ENCODE measurements at regions not wholly inside any gene's neighbourhood (a gene's known extent, or its start where the extent isn't known, plus 50 kb on each side); places are given as distances from the start of the nearest gene placed in this dataset.

DNA sequence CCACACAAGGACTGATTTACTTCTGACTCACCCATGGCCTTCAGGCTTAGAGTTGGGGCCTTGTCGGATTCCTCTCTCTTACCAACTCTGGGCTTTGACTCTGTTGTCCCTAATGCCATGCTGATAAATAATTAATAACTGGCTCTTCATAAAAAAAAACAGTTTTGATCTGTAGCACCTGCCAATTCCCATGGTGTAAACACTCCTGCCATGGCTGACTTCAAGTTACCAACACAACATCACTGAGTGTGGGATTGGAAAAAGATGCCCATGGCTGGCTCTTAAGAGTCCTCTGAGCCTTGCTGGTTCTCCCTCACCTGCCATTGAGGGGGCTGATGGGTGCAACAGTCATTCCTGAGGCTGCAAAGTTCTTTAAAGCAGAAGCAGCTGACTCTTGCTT, 104.8 kb downstream of the KIF26A start:
- TF ChIP-seq, protein P1, sequence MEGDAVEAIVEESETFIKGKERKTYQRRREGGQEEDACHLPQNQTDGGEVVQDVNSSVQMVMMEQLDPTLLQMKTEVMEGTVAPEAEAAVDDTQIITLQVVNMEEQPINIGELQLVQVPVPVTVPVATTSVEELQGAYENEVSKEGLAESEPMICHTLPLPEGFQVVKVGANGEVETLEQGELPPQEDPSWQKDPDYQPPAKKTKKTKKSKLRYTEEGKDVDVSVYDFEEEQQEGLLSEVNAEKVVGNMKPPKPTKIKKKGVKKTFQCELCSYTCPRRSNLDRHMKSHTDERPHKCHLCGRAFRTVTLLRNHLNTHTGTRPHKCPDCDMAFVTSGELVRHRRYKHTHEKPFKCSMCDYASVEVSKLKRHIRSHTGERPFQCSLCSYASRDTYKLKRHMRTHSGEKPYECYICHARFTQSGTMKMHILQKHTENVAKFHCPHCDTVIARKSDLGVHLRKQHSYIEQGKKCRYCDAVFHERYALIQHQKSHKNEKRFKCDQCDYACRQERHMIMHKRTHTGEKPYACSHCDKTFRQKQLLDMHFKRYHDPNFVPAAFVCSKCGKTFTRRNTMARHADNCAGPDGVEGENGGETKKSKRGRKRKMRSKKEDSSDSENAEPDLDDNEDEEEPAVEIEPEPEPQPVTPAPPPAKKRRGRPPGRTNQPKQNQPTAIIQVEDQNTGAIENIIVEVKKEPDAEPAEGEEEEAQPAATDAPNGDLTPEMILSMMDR (IDR thresholded peaks at IDR 0.05) = no peak
- TF ChIP-seq POLR2AphosphoS5 (IDR thresholded peaks at IDR 0.05) (no peak), POLR2A (IDR thresholded peaks at IDR 0.05) (no peak)
- no peaks in the 10 kb centered on the region for H3K36me3 ChIP-seq
- peaks cover 0 to 26% of the 10 kb centered on the region in 2 donors for H3K27me3 ChIP-seq
- H3K27ac ChIP-seq = no peak overlapping the region
- peaks cover 11 to 31% of the 10 kb centered on the region in 2 donors for H3K9me3 ChIP-seq
- no peaks in the 10 kb centered on the region for H3K4me1 ChIP-seq
- H3K4me3 ChIP-seq = no peak overlapping the region
- DNase-seq (ENCODE audit: low spot score in 2 of 2) = no peak
- intact Hi-C loops (cut with DNase I; ENCODE audit: low total_unique reads) = no loop called here

DNA sequence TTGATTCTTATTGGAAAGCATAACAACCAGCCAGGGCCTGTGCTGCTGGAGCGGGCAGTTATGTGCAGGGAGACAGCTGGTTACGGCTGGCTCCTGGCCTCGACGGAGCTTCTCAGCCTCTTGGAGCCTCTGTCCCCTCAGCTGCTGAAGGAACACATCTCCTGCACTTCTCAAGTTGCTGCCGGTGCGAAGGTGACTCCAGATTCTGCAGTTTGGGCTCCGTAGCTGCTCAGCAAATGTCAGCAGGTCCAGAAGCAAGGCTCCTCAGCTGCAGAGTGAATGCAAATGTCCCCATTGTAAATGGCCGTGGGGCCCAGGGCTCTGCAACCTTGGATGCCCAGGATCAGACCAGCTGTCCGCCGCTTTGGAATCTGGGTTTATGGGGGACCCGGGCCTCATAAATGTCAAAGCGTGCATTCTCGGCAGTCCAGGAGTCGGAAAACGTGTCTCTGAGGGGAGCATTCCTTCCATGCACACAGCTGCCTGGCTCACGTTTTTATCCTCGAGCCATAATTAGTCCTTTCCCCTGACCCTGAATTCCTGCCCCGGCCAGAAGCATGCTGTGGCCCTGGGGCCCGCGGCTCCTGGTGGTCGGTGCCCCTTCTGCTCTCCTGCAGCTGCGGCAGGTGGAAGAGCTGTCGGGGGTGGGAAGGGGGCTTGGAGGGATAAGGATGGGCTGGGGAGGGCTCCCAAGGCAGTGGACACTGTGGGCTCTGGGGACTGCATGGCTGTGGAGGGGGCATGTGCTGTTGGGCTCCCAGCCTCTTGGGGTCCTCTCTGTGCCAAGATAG, 106.0 kb downstream of the KIF26A start:
- TF ChIP-seq POLR2AphosphoS5 (IDR thresholded peaks at IDR 0.05) = no peak
- TF ChIP-seq POLR2A (IDR thresholded peaks at IDR 0.05) = no peak
- intact Hi-C loops (cut with DNase I; ENCODE audit: low total_unique reads) = no loop called here
- H3K4me1 ChIP-seq = no peaks in the 10 kb centered on the region
- H3K27me3 ChIP-seq = peaks cover 0 to 19% of the 10 kb centered on the region in 2 donors
- H3K4me3 ChIP-seq = no peak overlapping the region
- H3K36me3 ChIP-seq = no peaks in the 10 kb centered on the region
- H3K27ac ChIP-seq = no peak overlapping the region
- peak in 1 of 2 donors; percentile 38 for DNase-seq (ENCODE audit: low spot score in 2 of 2)
- peaks cover 11 to 31% of the 10 kb centered on the region in 2 donors for H3K9me3 ChIP-seq

DNA sequence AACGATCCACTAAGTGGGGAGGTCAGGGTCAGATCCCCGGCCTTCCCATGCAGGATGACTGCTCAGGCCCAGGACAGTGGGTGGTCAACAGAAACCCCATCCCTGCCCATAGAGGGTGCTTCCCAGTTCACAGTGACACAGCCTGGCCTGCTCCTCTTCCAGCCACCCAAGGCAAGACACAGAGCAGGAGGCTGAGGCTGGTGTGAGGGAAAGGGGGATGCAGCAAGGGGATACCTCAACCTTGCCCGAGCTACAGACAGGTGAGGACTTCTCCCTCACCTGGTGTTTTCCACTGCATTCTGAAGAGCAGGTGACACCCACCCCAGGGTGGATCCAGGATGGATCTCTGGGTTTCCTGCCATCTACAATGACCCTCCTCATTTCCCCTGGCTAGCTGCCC, 106.7 kb downstream of the KIF26A start:
- Histone ChIP-seq H3K36me3 (no peaks in the 10 kb centered on the region), H3K4me1 (no peaks in the 10 kb centered on the region), H3K9me3 (peaks cover 14 to 31% of the 10 kb centered on the region in 2 donors), H3K4me3 (no peak overlapping the region), H3K27ac (no peak overlapping the region), H3K27me3 (peaks cover 0 to 13% of the 10 kb centered on the region in 2 donors)
- intact Hi-C loops (cut with DNase I; ENCODE audit: low total_unique reads) = no loop called here
- TF ChIP-seq, protein P1 (IDR thresholded peaks at IDR 0.05) = no peak
- no peak for TF ChIP-seq POLR2A (IDR thresholded peaks at IDR 0.05)
- no peak for TF ChIP-seq POLR2AphosphoS5 (IDR thresholded peaks at IDR 0.05)
- DNase-seq (ENCODE audit: low spot score in 2 of 2) = no peak

DNA sequence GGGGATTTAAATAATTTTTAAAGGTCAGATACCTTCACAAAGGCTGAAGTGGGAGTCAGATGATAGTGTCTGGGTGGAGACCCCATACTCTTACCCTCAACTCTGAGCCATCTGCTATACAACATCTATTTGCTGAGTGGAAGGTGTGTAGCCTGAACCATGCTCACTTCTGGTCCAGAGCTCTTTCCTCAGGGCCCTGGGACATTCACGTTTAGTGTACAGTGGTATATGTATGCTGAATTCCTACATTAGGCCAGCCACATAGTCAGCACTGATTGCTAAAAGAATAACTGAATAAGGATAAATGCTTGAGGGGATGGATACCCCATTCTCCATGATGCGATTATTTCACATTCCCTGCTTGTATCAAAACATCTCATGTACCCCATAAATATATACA, 107.3 kb downstream of the KIF26A start:
- no peaks in the 10 kb centered on the region for H3K36me3 ChIP-seq
- peaks cover 0 to 8% of the 10 kb centered on the region in 2 donors for H3K27me3 ChIP-seq
- peaks cover 14 to 31% of the 10 kb centered on the region in 2 donors for H3K9me3 ChIP-seq
- H3K4me3 ChIP-seq = no peak overlapping the region
- no peak for DNase-seq (ENCODE audit: low spot score in 2 of 2)
- intact Hi-C loops (cut with DNase I; ENCODE audit: low total_unique reads) = no loop called here
- no peak overlapping the region for H3K27ac ChIP-seq
- H3K4me1 ChIP-seq = no peaks in the 10 kb centered on the region
- TF ChIP-seq POLR2A (IDR thresholded peaks at IDR 0.05) (no peak), POLR2AphosphoS5 (IDR thresholded peaks at IDR 0.05) (no peak)
- TF ChIP-seq, protein P1 (IDR thresholded peaks at IDR 0.05) = no peak

DNA sequence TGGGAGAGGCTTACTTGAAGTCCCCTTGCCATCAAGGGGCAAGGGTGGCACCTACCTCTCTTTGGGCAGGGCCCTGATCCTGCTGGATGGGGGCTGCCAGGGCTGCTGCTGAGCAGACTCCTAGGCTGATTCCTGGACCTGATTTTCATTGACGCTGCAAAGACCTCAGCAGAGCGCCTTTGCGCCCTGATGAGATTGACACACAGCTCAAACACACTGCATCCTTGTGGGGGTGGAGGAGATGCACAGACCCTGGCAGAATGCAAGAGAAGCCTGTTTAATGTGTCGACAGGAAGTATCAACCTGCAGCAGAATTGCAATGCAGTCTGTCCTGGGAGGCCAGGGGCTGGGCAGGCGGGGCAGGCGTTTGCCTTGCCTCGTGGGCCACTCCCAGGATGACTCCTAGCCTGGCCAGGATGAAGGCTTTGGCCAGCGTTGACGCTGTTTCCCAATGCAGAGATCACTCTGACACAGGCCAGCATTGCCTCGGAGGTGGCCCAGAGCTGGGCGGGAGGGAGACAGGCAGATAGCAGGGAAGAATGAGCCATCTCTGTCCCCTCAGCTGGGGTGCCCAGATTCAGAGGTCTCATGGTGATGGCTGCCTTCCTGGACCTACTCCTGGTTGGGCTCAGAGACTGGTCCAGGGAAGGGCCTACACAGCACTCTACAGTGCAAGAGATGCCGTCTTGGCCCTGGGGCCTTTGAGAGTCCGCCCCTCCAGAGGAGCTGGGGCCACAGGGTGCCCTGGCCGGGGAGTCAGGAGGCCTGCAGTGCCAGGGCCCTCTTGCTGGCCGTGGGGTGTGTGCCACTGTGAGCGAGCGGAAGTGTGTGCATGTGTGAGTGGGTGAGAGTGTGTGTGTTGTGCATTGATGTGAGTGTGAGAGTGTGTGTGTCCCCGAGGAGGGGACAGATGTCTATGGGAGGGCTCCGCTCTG, 108.3 kb downstream of the KIF26A start:
- Histone ChIP-seq H3K36me3 (no peaks in the 10 kb centered on the region), H3K9me3 (peaks cover 14 to 31% of the 10 kb centered on the region in 2 donors), H3K4me1 (no peaks in the 10 kb centered on the region), H3K27me3 (peaks cover 0 to 8% of the 10 kb centered on the region in 2 donors), H3K4me3 (no peak overlapping the region), H3K27ac (no peak overlapping the region)
- intact Hi-C loops (cut with DNase I; ENCODE audit: low total_unique reads) = no loop called here
- DNase-seq (ENCODE audit: low spot score in 2 of 2) = no peak
- TF ChIP-seq, protein P1 (IDR thresholded peaks at IDR 0.05) = no peak
- TF ChIP-seq POLR2AphosphoS5 (IDR thresholded peaks at IDR 0.05) (no peak), POLR2A (IDR thresholded peaks at IDR 0.05) (no peak)

All from breast epithelium (tissue), 4 donors.